ENCODE measurements at regions not wholly inside any gene's neighbourhood (a gene's known extent, or its start where the extent isn't known, plus 50 kb on each side); places are given as distances from the start of the nearest gene placed in this dataset.
"Not testable (repeated sequence)": the region's sequence is repeated elsewhere in the genome, so short reads cannot be mapped to it uniquely, and the experiment has no call there.

DNA sequence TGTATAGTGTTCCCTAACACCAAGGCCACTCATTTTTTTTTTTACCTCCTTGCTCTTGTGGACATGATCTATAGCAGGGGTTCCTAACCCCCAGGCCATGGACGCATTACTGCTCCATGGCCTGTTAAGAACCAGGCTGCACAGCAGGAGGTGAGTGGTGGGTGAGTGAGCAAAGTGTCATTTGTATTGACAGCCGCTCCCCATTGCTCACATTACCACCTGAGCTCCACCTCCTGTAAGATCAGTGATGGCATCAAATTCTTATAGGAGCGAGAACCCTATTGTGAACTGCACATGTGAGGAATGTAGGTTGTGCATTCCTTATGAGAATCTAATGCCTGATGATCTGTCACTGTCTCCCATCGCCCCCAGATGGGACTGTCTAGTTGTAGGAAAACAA lies 342.0 kb downstream of the SOX9 start:
- Histone ChIP-seq H3K27ac (ENCODE audit: low read depth, low read length) (no peak overlapping the region), H3K9ac (ENCODE audit: extremely low read depth, low read length, poor library complexity, severe bottlenecking) (no peak overlapping the region), H3K27me3 (ENCODE audit: control insufficient read depth, insufficient read depth, low read length, poor library complexity, severe bottlenecking) (peaks cover 10% of the 10 kb centered on the region), H3K4me3 (ENCODE audit: low read length) (no peak overlapping the region), H3K4me1 (ENCODE audit: control insufficient read depth, insufficient read depth, low read length) (no peaks in the 10 kb centered on the region), H3K36me3 (ENCODE audit: control insufficient read depth, insufficient read depth, low read length) (no peaks in the 10 kb centered on the region), H3K9me3 (ENCODE audit: control insufficient read depth, low read length) (peaks cover 7% of the 10 kb centered on the region)
- peaks cover 7% of the 10 kb centered on the region for H3K4me1 Mint-ChIP-seq
- H3K4me3 Mint-ChIP-seq = no peak overlapping the region
- no peaks in the 10 kb centered on the region for H3K36me3 Mint-ChIP-seq (ENCODE audit: low read depth)
- DNase-seq = no peak
- H3K9me3 Mint-ChIP-seq = peaks cover 15% of the 10 kb centered on the region
- WGBS, 2 experiments (ENCODE audit: insufficient coverage in 1 of 2, insufficient read length in 1 of 2) = 97 to 100% methylated on average over 1 to 4 of the region's 4 CpGs
- TF ChIP-seq, protein P1, sequence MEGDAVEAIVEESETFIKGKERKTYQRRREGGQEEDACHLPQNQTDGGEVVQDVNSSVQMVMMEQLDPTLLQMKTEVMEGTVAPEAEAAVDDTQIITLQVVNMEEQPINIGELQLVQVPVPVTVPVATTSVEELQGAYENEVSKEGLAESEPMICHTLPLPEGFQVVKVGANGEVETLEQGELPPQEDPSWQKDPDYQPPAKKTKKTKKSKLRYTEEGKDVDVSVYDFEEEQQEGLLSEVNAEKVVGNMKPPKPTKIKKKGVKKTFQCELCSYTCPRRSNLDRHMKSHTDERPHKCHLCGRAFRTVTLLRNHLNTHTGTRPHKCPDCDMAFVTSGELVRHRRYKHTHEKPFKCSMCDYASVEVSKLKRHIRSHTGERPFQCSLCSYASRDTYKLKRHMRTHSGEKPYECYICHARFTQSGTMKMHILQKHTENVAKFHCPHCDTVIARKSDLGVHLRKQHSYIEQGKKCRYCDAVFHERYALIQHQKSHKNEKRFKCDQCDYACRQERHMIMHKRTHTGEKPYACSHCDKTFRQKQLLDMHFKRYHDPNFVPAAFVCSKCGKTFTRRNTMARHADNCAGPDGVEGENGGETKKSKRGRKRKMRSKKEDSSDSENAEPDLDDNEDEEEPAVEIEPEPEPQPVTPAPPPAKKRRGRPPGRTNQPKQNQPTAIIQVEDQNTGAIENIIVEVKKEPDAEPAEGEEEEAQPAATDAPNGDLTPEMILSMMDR (conservative IDR thresholded peaks at IDR 0.05) = no peak
- no peak overlapping the region for H3K27ac Mint-ChIP-seq
- H3K27me3 Mint-ChIP-seq (ENCODE audit: insufficient read depth) = peaks cover 20% of the 10 kb centered on the region

DNA sequence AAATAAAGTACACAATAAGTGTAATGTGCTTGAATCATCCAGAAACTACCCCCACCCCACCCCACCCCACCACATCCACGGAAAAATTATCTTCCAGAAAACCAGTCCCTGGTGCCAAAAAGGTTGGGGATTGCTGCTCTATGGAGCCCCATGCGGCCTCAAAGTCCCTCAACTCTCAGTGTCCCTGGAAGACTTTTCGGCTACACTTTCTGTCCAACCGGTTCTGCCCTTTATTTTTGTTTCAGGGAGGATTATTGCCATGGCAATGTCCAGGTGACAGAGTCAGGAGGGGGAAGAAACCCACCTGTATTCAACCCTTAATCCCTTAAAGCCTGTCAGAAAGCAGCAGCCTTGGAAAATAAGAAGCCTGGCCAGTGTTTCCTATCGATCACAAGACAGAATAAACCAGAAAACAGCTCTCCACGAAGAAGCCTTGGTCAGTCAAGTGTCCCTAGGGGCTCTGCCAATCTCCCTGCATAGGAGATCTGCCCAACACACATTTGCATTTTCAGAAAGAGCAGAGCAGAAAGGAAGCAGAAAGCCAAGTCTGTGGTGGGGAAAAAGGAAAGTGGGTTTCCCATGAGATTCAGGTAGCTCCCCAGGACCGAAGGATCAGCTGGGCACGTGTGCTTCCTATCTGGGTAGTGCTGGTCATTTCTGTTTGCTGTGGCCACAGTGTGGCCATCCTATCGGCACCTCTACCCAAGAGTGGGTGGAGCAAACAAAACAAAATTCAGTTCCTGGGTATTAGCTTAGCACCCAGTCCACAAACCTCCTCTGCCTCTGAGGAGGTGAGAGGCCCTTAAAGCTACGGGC lies 342.7 kb downstream of the SOX9 start:
- Mint-ChIP-seq H3K4me3 (no peak overlapping the region), H3K9me3 (peaks cover 15% of the 10 kb centered on the region), H3K36me3 (ENCODE audit: low read depth) (no peaks in the 10 kb centered on the region), H3K27me3 (ENCODE audit: insufficient read depth) (peaks cover 21% of the 10 kb centered on the region), H3K4me1 (peaks cover 7% of the 10 kb centered on the region), H3K27ac (no peak overlapping the region)
- no peak for DNase-seq
- Histone ChIP-seq H3K4me1 (ENCODE audit: control insufficient read depth, insufficient read depth, low read length) (no peaks in the 10 kb centered on the region), H3K9me3 (ENCODE audit: control insufficient read depth, low read length) (peaks cover 7% of the 10 kb centered on the region), H3K36me3 (ENCODE audit: control insufficient read depth, insufficient read depth, low read length) (no peaks in the 10 kb centered on the region), H3K27me3 (ENCODE audit: control insufficient read depth, insufficient read depth, low read length, poor library complexity, severe bottlenecking) (peaks cover 10% of the 10 kb centered on the region), H3K4me3 (ENCODE audit: low read length) (no peak overlapping the region), H3K27ac (ENCODE audit: low read depth, low read length) (no peak overlapping the region), H3K9ac (ENCODE audit: extremely low read depth, low read length, poor library complexity, severe bottlenecking) (no peak overlapping the region)
- TF ChIP-seq, protein P1 (conservative IDR thresholded peaks at IDR 0.05) = no peak
- 89 to 100% methylated on average over 8 to 10 of the region's 10 CpGs for WGBS, 2 experiments (ENCODE audit: insufficient coverage in 1 of 2, insufficient read length in 1 of 2)

DNA sequence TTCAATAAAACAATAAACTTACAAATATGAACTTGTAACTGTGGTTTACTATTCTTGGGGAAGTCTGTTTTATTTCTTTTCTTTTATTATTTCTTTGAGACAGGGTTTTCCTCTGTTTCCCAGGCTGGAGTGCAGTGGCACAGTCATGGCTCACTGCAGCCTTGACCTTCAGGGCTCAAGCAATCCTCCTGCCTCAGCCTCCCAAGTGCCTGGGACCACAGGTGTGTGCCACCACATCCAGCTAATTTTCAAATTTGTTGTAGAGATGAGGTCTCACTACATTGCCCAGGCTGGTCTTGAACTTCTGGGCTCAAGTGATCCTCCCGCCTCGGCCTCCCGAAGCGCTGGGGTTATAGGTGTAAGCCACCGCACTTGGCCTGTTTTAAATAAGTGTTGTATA lies 343.4 kb downstream of the SOX9 start:
- not testable (repeated sequence) for H3K9ac ChIP-seq (ENCODE audit: extremely low read depth, low read length, poor library complexity, severe bottlenecking); H3K4me3 ChIP-seq (ENCODE audit: low read length); H3K9me3 ChIP-seq (ENCODE audit: control insufficient read depth, low read length); H3K27ac ChIP-seq (ENCODE audit: low read depth, low read length); H3K36me3 Mint-ChIP-seq (ENCODE audit: low read depth); H3K27ac Mint-ChIP-seq; H3K36me3 ChIP-seq (ENCODE audit: control insufficient read depth, insufficient read depth, low read length); DNase-seq; H3K4me3 Mint-ChIP-seq; H3K4me1 Mint-ChIP-seq; H3K4me1 ChIP-seq (ENCODE audit: control insufficient read depth, insufficient read depth, low read length); H3K27me3 ChIP-seq (ENCODE audit: control insufficient read depth, insufficient read depth, low read length, poor library complexity, severe bottlenecking)
- WGBS, 2 experiments (ENCODE audit: insufficient coverage in 1 of 2, insufficient read length in 1 of 2) = 86 to 92% methylated on average over 4 to 5 of the region's 5 CpGs
- peaks cover 15% of the 10 kb centered on the region for H3K9me3 Mint-ChIP-seq
- peaks cover 21% of the 10 kb centered on the region for H3K27me3 Mint-ChIP-seq (ENCODE audit: insufficient read depth)

Measured in endodermal cell (in vitro differentiated cells).